ENCODE measurements at regions not wholly inside any gene's neighbourhood (a gene's known extent, or its start where the extent isn't known, plus 50 kb on each side); places are given as distances from the start of the nearest gene placed in this dataset.
"Not testable (repeated sequence)": the region's sequence is repeated elsewhere in the genome, so short reads cannot be mapped to it uniquely, and the experiment has no call there.

- TF ChIP-seq CTCF, POLR2A (IDR thresholded peaks at IDR 0.05): not testable (repeated sequence)
These were observed 108.3 kb upstream of the FOXD4L5 start for GRCh38 chr9:65393111-65393810.

Measured in esophagus squamous epithelium (tissue), 4 donors.